T-cell (primary cell): ENCODE measurements at regions not wholly inside any gene's neighbourhood (a gene's known extent, or its start where the extent isn't known, plus 50 kb on each side); places are given as distances from the start of the nearest gene placed in this dataset.
A peak's percentile ranks its signal among the peaks of the same experiment; 100 is the strongest.

ENCODE experiments used
- ATAC-seq, 4 experiments: fragments of 200-7000 bp in 3 of 4; fragments of 150-1000 bp in 1 of 4; cut with Tn5 transposase; replicated peaks in 1 of 4; 1 replicate in 3 of 4; 2 replicates in 1 of 4; pipeline ENCODE4 v1.10.0; 2021; ENCODE audit warnings: moderate library complexity in 3 of 4, mild to moderate bottlenecking in 2 of 4, moderate number of reproducible peaks in 1 of 4
- CTCF ChIA-PET, 2 donors: fragments of 300-600 bp; sonication (Branson Sonifier 250); formaldehyde crosslinking; loops; one replicate each; lab custom pipeline; 2022; ENCODE audit warnings: antibody characterized with exemption in 2 of 2; lab: Charles Lee
- POLR2A ChIA-PET, 2 donors: fragments of 300-600 bp; sonication (Branson Sonifier 250); formaldehyde crosslinking; loops; one replicate each; lab custom pipeline; 2022; ENCODE audit warnings: antibody characterized with exemption in 2 of 2; lab: Charles Lee
- DNase-seq, 35 experiments: peaks; one replicate each; pipeline versions ENCODE4 v3.0.0 to v3.0.0-alpha.2; 2013 to 2023
- H3K27ac ChIP-seq: one replicate; pipeline ENCODE4 v1.5.1; 2013; ENCODE audit warnings: low read length
- H3K27me3 ChIP-seq, 2 experiments: replicated peaks in 1 of 2; 1 replicate in 1 of 2; 2 replicates in 1 of 2; pipeline versions ENCODE4 v1.6.1 to v1.7.0; 2013; ENCODE audit warnings: low read length in 1 of 2, mixed read lengths in 1 of 2; ENCODE audit not compliant: control insufficient read depth in 2 of 2, insufficient read depth in 2 of 2; ENCODE audit errors: extremely low read depth in 1 of 2
- H3K36me3 ChIP-seq, 2 donors: 1 replicate in 1 of 2; 2 replicates in 1 of 2; pipeline versions ENCODE4 v1.6.1 to v1.7.0; 2013; ENCODE audit warnings: low read length in 1 of 2; ENCODE audit not compliant: control insufficient read depth in 2 of 2, insufficient read depth in 1 of 2; ENCODE audit errors: extremely low read depth in 1 of 2
- H3K4me1 ChIP-seq, 2 experiments: 1 replicate in 1 of 2; 2 replicates in 1 of 2; pipeline versions ENCODE4 v1.6.1 to v1.7.0; 2013; ENCODE audit warnings: low read length in 2 of 2, mixed read lengths in 1 of 2; ENCODE audit not compliant: insufficient read depth in 2 of 2, control insufficient read depth in 1 of 2; ENCODE audit errors: extremely low read depth in 1 of 2
- H3K4me3 ChIP-seq, 2 donors: 1 replicate in 1 of 2; 2 replicates in 1 of 2; pipeline versions ENCODE4 v1.5.1 to v1.7.0; 2013; ENCODE audit warnings: mild to moderate bottlenecking in 2 of 2, low read length in 1 of 2, moderate library complexity in 1 of 2; ENCODE audit not compliant: control insufficient read depth in 1 of 2; ENCODE audit errors: extremely low read depth in 1 of 2
- H3K9me3 ChIP-seq: 2 replicates; pipeline ENCODE4 v1.7.0; 2013
- H3K27ac Mint-ChIP-seq, 2 donors: one replicate each; pipeline ENCODE4 v1.8.0; 2020 to 2021; ENCODE audit warnings: mild to moderate bottlenecking in 2 of 2, mixed read lengths in 2 of 2
- H3K27me3 Mint-ChIP-seq, 2 donors: one replicate each; pipeline ENCODE4 v1.8.0; 2021 to 2022; ENCODE audit warnings: mixed read lengths in 2 of 2
- H3K36me3 Mint-ChIP-seq: one replicate; pipeline ENCODE4 v1.8.0; 2021; ENCODE audit warnings: mixed read lengths
- H3K4me1 Mint-ChIP-seq, 3 donors: one replicate each; pipeline ENCODE4 v1.8.0; 2020 to 2022; ENCODE audit warnings: mixed read lengths in 3 of 3, mild to moderate bottlenecking in 1 of 3
- H3K4me3 Mint-ChIP-seq, 3 donors: one replicate each; pipeline ENCODE4 v1.8.0; 2020 to 2022; ENCODE audit warnings: mild to moderate bottlenecking in 3 of 3, mixed read lengths in 3 of 3, moderate library complexity in 3 of 3
- H3K9me3 Mint-ChIP-seq, 3 donors: one replicate each; pipeline ENCODE4 v1.8.0; 2020 to 2022; ENCODE audit warnings: mixed read lengths in 3 of 3
- WGBS: methylation state at CpG from one replicate; pipeline ENCODE4 v1.1.5; 2013; ENCODE audit warnings: missing lambda C conversion rate; ENCODE audit not compliant: insufficient coverage; 5-methylcytosine and 5-hydroxymethylcytosine counted together

DNA sequence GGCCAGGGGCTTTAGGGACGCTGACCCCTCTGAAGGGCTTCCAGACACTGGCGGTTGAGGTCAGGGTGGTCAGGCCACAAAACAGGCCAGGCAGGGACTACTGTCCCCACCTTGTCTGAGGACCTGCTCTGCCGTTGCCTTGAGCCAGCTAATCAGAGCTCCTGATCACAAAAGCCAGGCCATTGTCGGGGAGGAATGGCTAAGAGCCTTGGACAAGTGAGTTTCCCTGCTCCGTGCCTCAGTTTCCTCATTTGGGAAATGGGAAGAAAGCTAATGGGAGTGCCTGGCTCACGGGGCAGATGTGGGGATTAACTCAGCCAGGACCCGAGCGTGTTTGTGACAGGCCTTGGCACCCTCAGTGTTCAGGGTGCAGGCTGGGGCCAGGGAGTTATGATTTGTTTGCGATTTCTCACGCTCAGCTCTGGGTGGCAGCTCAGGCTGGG is 246.5 kb upstream of the CIBAR2 start:
- no peak overlapping the region for H3K27ac Mint-ChIP-seq
- 82% methylated on average over 10 of the region's 10 CpGs for WGBS
- H3K4me3 Mint-ChIP-seq, result no peak overlapping the region
- H3K4me1 ChIP-seq, result no peaks in the 10 kb centered on the region
- H3K36me3 ChIP-seq, result no peaks in the 10 kb centered on the region
- peaks cover 0 to 42% of the 10 kb centered on the region in 2 experiments for H3K27me3 ChIP-seq
- H3K27ac ChIP-seq, result no peak overlapping the region
- no peaks in the 10 kb centered on the region for H3K9me3 ChIP-seq
- POLR2A ChIA-PET, result interaction anchor here in 1 of 2 donors (0.6 kb wide), 1 partner anchor 327 kb away, joined by 3 read pairs; no protein-coding TSS in a partner anchor
- H3K4me3 ChIP-seq, result no peak overlapping the region
- no peaks in the 10 kb centered on the region for H3K36me3 Mint-ChIP-seq
- H3K9me3 Mint-ChIP-seq, result no peaks in the 10 kb centered on the region
- peaks cover 0 to 1% (median 0%) of the 10 kb centered on the region in 3 donors for H3K4me1 Mint-ChIP-seq
- no peak for ATAC-seq
- CTCF ChIA-PET, result no interaction called here
- H3K27me3 Mint-ChIP-seq, result peaks cover 0 to 14% of the 10 kb centered on the region in 2 donors
- no peak for DNase-seq

DNA sequence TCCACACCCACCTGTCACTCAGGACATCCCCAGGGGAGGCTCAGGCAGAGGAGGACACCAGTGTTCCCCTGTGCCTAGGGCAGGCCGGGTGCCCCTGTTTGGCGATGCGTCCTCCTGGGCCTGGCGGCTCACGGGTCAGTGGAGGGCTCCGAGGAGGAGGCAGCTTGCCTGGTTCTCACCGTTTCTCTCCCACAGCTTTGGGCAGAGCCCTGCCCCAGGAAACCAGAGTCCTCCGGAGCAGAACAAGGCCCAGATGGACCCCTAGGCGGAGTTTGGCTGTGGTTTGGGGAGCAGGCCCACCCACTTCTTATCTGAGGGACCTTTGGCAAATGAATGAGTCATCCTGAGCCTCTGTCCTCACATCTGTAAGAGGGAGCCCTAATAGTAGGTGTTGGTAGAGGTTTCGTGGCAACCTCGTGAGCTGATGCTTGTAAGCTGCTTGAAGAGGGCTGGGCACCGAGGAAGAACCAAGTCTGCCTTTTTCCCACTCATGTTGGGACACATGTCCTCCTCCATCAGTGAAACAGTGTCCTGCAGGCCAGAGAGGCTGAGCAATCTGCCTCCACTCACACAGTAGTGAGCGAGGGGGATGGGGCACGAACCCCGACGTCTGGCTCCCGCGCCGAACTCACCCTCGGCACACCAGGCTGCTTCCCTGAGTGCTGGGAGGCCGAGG is 247.0 kb upstream of the CIBAR2 start:
- peaks cover 0 to 45% of the 10 kb centered on the region in 2 experiments for H3K27me3 ChIP-seq
- DNase-seq (no peak), ATAC-seq (no peak)
- H3K4me1 ChIP-seq, result no peaks in the 10 kb centered on the region
- no peak overlapping the region for H3K4me3 ChIP-seq
- H3K36me3 ChIP-seq, result no peaks in the 10 kb centered on the region
- ChIA-PET CTCF (no interaction called here), POLR2A (interaction anchor here in 1 of 2 donors (0.6 kb wide), 1 partner anchor 327 kb away, joined by 3 read pairs; no protein-coding TSS in a partner anchor)
- Mint-ChIP-seq H3K9me3 (no peaks in the 10 kb centered on the region), H3K4me3 (no peak overlapping the region), H3K36me3 (no peaks in the 10 kb centered on the region), H3K27ac (no peak overlapping the region), H3K4me1 (peaks cover 0 to 1% (median 0%) of the 10 kb centered on the region in 3 donors), H3K27me3 (peaks cover 0 to 14% of the 10 kb centered on the region in 2 donors)
- no peaks in the 10 kb centered on the region for H3K9me3 ChIP-seq
- 80% methylated on average over 18 of the region's 21 CpGs for WGBS
- H3K27ac ChIP-seq, result no peak overlapping the region

DNA sequence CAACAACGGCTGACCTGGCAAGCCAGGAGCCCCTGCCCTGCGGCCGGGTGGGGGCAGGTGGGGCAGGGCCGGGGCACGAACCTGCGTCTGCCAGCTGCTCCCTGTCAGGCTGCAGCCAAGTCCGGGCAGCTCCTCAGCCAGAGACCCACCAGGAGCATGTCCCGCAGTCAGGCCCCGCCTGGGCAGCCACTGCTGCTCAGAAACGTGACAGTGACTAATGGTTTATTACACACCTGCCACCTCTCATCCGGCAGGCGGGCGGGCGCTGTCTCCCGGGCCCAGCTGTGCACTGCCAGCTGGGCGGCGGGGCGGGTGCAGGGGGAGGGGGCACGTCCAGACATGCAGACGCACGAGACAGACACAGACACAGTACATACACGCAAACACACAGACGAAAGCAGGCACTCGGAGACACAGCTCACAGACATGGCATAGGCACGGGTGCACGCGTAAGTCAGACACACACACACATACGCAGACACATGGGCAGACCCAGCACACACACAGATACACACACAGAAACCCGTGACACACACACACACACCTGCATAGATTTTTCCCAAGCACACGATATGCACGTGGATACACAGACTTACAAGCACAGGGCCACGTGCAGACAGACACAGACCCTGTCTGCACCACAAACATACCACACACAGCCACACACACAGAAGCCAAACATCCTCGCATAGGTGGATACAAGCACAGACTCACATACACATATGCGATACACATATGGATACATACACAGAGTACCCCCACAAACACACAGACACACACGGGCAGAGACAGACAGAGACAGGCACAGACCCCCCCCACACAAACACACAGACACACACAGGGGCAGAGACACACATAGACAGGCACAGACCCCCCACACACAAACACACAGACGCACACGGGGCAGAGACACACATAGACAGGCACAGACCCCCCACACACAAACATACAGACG is 248.3 kb upstream of the CIBAR2 start:
- CTCF ChIA-PET, result no interaction called here

DNA sequence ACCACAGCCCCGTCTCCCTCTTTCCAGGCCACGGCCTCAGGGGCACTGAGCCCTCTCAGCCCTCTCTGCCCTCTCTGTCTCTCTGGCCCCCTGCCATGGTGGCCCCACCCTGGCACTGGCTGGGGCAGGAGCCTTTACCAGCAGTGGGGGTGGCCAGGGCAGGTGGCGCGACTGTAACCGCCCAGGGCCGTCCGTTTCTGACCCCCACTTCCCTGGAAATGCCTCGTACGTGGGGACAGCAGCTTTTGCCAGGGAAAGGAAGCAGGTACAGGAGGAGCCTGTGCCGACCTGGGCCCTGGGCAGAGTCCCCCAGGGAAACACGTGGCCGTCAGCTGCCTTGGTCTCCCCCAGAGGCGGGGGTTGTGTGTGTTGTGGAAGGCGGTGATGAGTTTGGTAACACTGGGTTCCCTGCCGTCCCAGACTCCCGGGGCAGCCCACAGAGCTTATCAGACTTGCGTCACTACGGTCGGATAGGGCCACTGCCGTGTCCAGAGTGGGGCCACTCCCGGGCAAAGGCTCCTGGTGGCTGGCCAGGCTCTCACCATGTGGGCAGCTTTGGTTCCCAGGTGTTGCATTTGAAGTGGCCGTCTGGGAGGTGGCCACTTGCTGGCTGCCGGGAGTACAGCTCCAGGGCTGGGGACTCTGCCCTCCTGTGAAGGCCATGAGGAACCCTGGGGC is 249.3 kb upstream of the CIBAR2 start:
- Histone ChIP-seq H3K4me1 (no peaks in the 10 kb centered on the region), H3K36me3 (no peaks in the 10 kb centered on the region), H3K27ac (no peak overlapping the region), H3K27me3 (peaks cover 0 to 38% of the 10 kb centered on the region in 2 experiments), H3K4me3 (no peak overlapping the region), H3K9me3 (no peaks in the 10 kb centered on the region)
- peaks cover 0 to 14% of the 10 kb centered on the region in 2 donors for H3K27me3 Mint-ChIP-seq
- H3K36me3 Mint-ChIP-seq, result no peaks in the 10 kb centered on the region
- ATAC-seq (no peak), DNase-seq (no peak)
- 84% methylated on average over 22 of the region's 23 CpGs for WGBS
- no peak overlapping the region for H3K27ac Mint-ChIP-seq
- POLR2A ChIA-PET, result interaction anchor here in 1 of 2 donors (0.8 kb wide), 1 partner anchor 636 kb away, joined by 4 read pairs; no protein-coding TSS in a partner anchor
- no peaks in the 10 kb centered on the region for H3K9me3 Mint-ChIP-seq
- H3K4me3 Mint-ChIP-seq, result no peak overlapping the region
- CTCF ChIA-PET, result no interaction called here
- H3K4me1 Mint-ChIP-seq, result peaks cover 0 to 1% (median 0%) of the 10 kb centered on the region in 3 donors

More for the DNA sequence above, 248.3 kb upstream of the CIBAR2 start:
- no peak overlapping the region for H3K4me3 Mint-ChIP-seq
- POLR2A ChIA-PET, result no interaction called here
- peaks cover 0 to 14% of the 10 kb centered on the region in 2 donors for H3K27me3 Mint-ChIP-seq
- no peak overlapping the region for H3K4me3 ChIP-seq
- ATAC-seq (peak in 3 of 4 experiments; percentile 41 to 66 (median 50)), DNase-seq (peak in 4 of 35 experiments; percentile 5 to 18 (median 12))
- no peaks in the 10 kb centered on the region for H3K4me1 ChIP-seq
- no peaks in the 10 kb centered on the region for H3K9me3 ChIP-seq
- H3K9me3 Mint-ChIP-seq, result no peaks in the 10 kb centered on the region
- H3K27me3 ChIP-seq, result peaks cover 0 to 40% of the 10 kb centered on the region in 2 experiments
- WGBS, result 35% methylated on average over 26 of the region's 38 CpGs
- no peaks in the 10 kb centered on the region for H3K36me3 ChIP-seq
- no peaks in the 10 kb centered on the region for H3K36me3 Mint-ChIP-seq
- peaks cover 0 to 1% (median 0%) of the 10 kb centered on the region in 3 donors for H3K4me1 Mint-ChIP-seq
- H3K27ac ChIP-seq, result no peak overlapping the region
- no peak overlapping the region for H3K27ac Mint-ChIP-seq

DNA sequence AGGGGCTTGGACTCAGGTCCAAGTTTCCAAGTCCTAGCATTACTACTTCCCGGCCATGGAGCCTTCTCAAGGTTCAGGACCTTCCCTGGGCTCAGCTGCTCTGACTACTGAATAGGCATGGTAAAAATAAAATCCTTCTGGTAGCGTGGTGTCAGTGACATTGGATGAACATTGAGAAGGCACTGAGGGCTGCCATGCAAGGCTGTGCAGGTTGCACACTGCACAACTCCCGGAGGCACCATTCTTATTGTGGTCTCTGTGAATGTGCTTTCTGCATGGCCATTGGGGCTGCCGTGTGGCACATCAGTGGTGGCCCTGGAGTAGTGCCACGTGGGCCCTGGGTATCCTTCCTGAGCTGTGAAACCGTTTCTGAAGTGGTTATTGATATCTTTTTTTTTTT is 250.2 kb upstream of the CIBAR2 start:
- H3K4me3 Mint-ChIP-seq, result no peak overlapping the region
- H3K4me3 ChIP-seq, result no peak overlapping the region
- 85% methylated on average over 2 of the region's 6 CpGs for WGBS
- H3K4me1 Mint-ChIP-seq, result peaks cover 0 to 1% (median 0%) of the 10 kb centered on the region in 3 donors
- no peak overlapping the region for H3K27ac ChIP-seq
- peaks cover 0 to 32% of the 10 kb centered on the region in 2 experiments for H3K27me3 ChIP-seq
- DNase-seq (no peak), ATAC-seq (no peak)
- H3K4me1 ChIP-seq, result no peaks in the 10 kb centered on the region
- H3K27me3 Mint-ChIP-seq, result peaks cover 0 to 17% of the 10 kb centered on the region in 2 donors
- ChIA-PET POLR2A (no interaction called here), CTCF (interaction anchor here in 1 of 2 donors (0.6 kb wide), 1 partner anchor 167 kb away, joined by 3 read pairs; no protein-coding TSS in a partner anchor)
- H3K9me3 ChIP-seq, result no peaks in the 10 kb centered on the region
- H3K9me3 Mint-ChIP-seq, result no peaks in the 10 kb centered on the region
- H3K27ac Mint-ChIP-seq, result no peak overlapping the region
- no peaks in the 10 kb centered on the region for H3K36me3 ChIP-seq
- no peaks in the 10 kb centered on the region for H3K36me3 Mint-ChIP-seq
